ENCODE measurements at regions not wholly inside any gene's neighbourhood (a gene's known extent, or its start where the extent isn't known, plus 50 kb on each side); places are given as distances from the start of the nearest gene placed in this dataset.

DNA sequence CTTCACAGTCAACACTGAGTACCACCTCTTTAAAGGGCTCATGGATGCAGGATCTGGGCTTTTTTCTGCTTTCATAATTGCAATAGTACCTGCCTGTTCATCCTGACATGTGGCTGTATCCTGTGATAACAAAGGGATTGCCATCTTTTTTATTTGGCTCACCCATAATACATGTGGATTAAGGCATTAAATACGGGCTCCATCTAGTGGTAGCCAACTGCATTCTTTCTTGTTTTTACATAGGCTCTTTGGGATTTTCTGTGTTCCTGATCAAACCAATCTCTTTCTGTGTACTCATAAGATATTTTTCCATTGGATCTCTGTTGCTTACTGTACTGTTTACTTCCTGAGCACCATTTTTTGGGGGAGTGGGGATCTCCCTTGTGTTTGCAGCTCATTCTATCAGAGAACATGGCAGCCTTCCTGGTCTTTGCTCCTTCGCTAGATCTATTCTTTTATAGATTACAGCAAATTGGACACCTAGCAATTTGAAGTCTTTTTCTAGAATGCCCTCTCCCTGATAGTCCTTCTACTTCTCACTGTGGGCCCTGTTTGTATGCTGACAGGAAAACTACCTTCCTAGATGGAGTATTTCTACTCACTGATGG lies 723.4 kb upstream of the MDGA2 start:
- Histone ChIP-seq H3K9me3 (ENCODE audit: low read length) (no peaks in the 10 kb centered on the region), H3K27me3 (ENCODE audit: low read length) (peaks cover 10% of the 10 kb centered on the region; the same call in 1 of the 2 replicates), H3K4me3 (ENCODE audit: low read length) (no peak overlapping the region), H3K9ac (ENCODE audit: low read length) (no peak overlapping the region), H3K4me2 (ENCODE audit: low read length) (no peak overlapping the region), H3K27ac (ENCODE audit: low read length) (no peak overlapping the region), H3K79me2 (ENCODE audit: low read length) (no peaks in the 10 kb centered on the region), H3K4me1 (ENCODE audit: insufficient read depth, low read length) (no peaks in the 10 kb centered on the region), H4K20me1 (ENCODE audit: low read length) (no peaks in the 10 kb centered on the region), H3K36me3 (ENCODE audit: low read depth, low read length) (no peaks in the 10 kb centered on the region), H3F3A (ENCODE audit: low read length, unreplicated experiment) (no peaks in the 10 kb centered on the region), H3K9me2 (replicated peaks; ENCODE audit: low read length) (no peaks in the 10 kb centered on the region), H2AFZ (ENCODE audit: low read length) (peak overlapping the region; percentile 32; the same call in 1 of the 2 replicates)
- ATAC-seq (peak; percentile 77), DNase-seq (peak; percentile 86)
- ChIA-PET POLR2A (ENCODE audit: unreplicated experiment) (no interaction called here), CTCF (no interaction called here)
- intact Hi-C loops (cut with micrococcal nuclease) = loop anchor here (1.0 to 10.0 kb wide), 2 partner anchors 324 to 481 kb away; no protein-coding TSS in a partner anchor
- no peak for TF ChIP-seq EZH2phosphoT487 (IDR thresholded peaks at IDR 0.05; ENCODE audit: borderline replicate concordance, low read length)
- TF ChIP-seq EZH2 (IDR thresholded peaks at IDR 0.05; ENCODE audit: low read length, unreplicated experiment) = no peak
- peak; percentile 96 for TF ChIP-seq CTCF (conservative IDR thresholded peaks at IDR 0.05; ENCODE audit: low read depth, low read length)
- BruUV-seq (replicated peaks) = no TSS peak

DNA sequence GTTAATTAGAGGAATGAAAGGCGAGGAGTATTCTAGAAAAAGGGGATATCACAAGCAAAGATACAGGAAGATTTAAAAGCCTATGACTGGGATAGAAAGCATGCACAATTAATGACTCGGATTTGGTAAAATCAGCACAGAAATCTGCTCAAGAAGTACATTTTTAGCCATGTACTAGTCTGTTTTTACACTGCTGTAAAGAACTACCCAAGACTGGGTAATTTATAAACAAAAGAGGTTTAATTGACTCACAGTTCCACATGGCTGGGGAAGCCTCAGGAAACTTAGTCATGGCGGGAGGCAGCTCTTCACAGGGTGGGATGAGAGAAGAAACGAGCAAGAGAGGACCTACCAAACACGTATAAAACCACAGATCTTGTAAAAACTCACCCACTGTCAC lies 716.3 kb upstream of the MDGA2 start:
- DNase-seq (no peak), ATAC-seq (no peak)
- no peak overlapping the region for H3K27ac ChIP-seq (ENCODE audit: low read length)
- no peaks in the 10 kb centered on the region for H3K9me3 ChIP-seq (ENCODE audit: low read length)
- no peaks in the 10 kb centered on the region for H3K9me2 ChIP-seq (replicated peaks; ENCODE audit: low read length)
- no peaks in the 10 kb centered on the region for H3K4me1 ChIP-seq (ENCODE audit: insufficient read depth, low read length)
- CTCF ChIA-PET = no interaction called here
- TF ChIP-seq EZH2 (IDR thresholded peaks at IDR 0.05; ENCODE audit: low read length, unreplicated experiment) = no peak
- no peak for TF ChIP-seq EZH2phosphoT487 (IDR thresholded peaks at IDR 0.05; ENCODE audit: borderline replicate concordance, low read length)
- TF ChIP-seq CTCF (conservative IDR thresholded peaks at IDR 0.05; ENCODE audit: low read depth, low read length) = no peak
- no peaks in the 10 kb centered on the region for H3F3A ChIP-seq (ENCODE audit: low read length, unreplicated experiment)
- no peaks in the 10 kb centered on the region for H3K36me3 ChIP-seq (ENCODE audit: low read depth, low read length)
- intact Hi-C loops (cut with micrococcal nuclease) = loop anchor here (10.0 kb wide), 1 partner anchor 317 kb away; no protein-coding TSS in a partner anchor
- no peak overlapping the region for H3K9ac ChIP-seq (ENCODE audit: low read length)
- H3K27me3 ChIP-seq (ENCODE audit: low read length) = no peaks in the 10 kb centered on the region
- BruUV-seq (replicated peaks) = no TSS peak
- no peaks in the 10 kb centered on the region for H4K20me1 ChIP-seq (ENCODE audit: low read length)
- H2AFZ ChIP-seq (ENCODE audit: low read length) = no peak overlapping the region
- no peaks in the 10 kb centered on the region for H3K79me2 ChIP-seq (ENCODE audit: low read length)
- POLR2A ChIA-PET (ENCODE audit: unreplicated experiment) = no interaction called here
- H3K4me3 ChIP-seq (ENCODE audit: low read length) = no peak overlapping the region
- H3K4me2 ChIP-seq (ENCODE audit: low read length) = no peak overlapping the region

DNA sequence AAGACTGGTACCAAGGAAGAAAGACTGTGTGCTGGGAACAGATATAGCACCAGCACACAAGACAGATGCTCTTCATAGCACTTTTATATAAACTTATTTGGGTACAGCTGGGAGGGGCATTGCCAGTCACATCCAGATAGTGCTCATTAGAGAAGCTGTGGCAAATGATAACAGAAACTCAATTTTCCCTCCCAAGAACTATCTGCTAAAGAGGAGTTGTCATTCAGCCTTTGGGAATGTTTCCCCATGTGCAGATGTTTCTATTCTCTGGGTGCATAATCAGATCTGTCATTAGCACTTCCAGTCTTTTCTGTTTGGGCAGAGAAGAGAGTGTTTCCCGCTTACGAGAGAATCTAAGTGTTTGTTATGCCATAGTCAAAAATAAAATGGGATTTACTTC lies 714.9 kb upstream of the MDGA2 start:
- Histone ChIP-seq H2AFZ (ENCODE audit: low read length) (no peak overlapping the region), H3K4me3 (ENCODE audit: low read length) (no peak overlapping the region), H3K27ac (ENCODE audit: low read length) (no peak overlapping the region), H3K79me2 (ENCODE audit: low read length) (no peaks in the 10 kb centered on the region), H3K9ac (ENCODE audit: low read length) (no peak overlapping the region), H4K20me1 (ENCODE audit: low read length) (no peaks in the 10 kb centered on the region), H3K36me3 (ENCODE audit: low read depth, low read length) (no peaks in the 10 kb centered on the region), H3K4me1 (ENCODE audit: insufficient read depth, low read length) (no peaks in the 10 kb centered on the region), H3K27me3 (ENCODE audit: low read length) (no peaks in the 10 kb centered on the region), H3F3A (ENCODE audit: low read length, unreplicated experiment) (no peaks in the 10 kb centered on the region), H3K9me2 (replicated peaks; ENCODE audit: low read length) (no peaks in the 10 kb centered on the region), H3K9me3 (ENCODE audit: low read length) (no peaks in the 10 kb centered on the region), H3K4me2 (ENCODE audit: low read length) (no peak overlapping the region)
- no TSS peak for BruUV-seq (replicated peaks)
- ATAC-seq (no peak), DNase-seq (no peak)
- ChIA-PET CTCF (no interaction called here), POLR2A (ENCODE audit: unreplicated experiment) (no interaction called here)
- intact Hi-C loops (cut with micrococcal nuclease) = loop anchor here (10.0 kb wide), 1 partner anchor 316 kb away; no protein-coding TSS in a partner anchor
- no peak for TF ChIP-seq EZH2phosphoT487 (IDR thresholded peaks at IDR 0.05; ENCODE audit: borderline replicate concordance, low read length)
- no peak for TF ChIP-seq EZH2 (IDR thresholded peaks at IDR 0.05; ENCODE audit: low read length, unreplicated experiment)
- TF ChIP-seq CTCF (conservative IDR thresholded peaks at IDR 0.05; ENCODE audit: low read depth, low read length) = no peak
